ENCODE measurements at regions not wholly inside any gene's neighbourhood (a gene's known extent, or its start where the extent isn't known, plus 50 kb on each side); places are given as distances from the start of the nearest gene placed in this dataset.
"Not testable (repeated sequence)": the region's sequence is repeated elsewhere in the genome, so short reads cannot be mapped to it uniquely, and the experiment has no call there.

GRCh38 chr5:135737701-135738563 lies 96.5 kb upstream of the SLC25A48 start:
- H3K9me3 ChIP-seq (ENCODE audit: control insufficient read depth, insufficient read depth, low read depth, low read length) = no peaks in the 10 kb centered on the region
- ChIA-PET CTCF (no interaction called here), POLR2A (no interaction called here)
- no peaks in the 10 kb centered on the region; the same call in 1 of the 2 replicates for H3K27me3 ChIP-seq (ENCODE audit: control insufficient read depth, insufficient read depth, low read length)
- DNase-seq (ENCODE audit: low read depth, low spot score) (no peak), ATAC-seq (no peak)
- H3K4me3 ChIP-seq (ENCODE audit: low read depth in 2 of 2, low read length in 2 of 2) = no peak overlapping the region
- no TSS peak for BruUV-seq (replicated peaks)
- H3K4me1 ChIP-seq (ENCODE audit: control insufficient read depth, insufficient read depth, low read length) = no peaks in the 10 kb centered on the region
- no peak overlapping the region for H3K27ac ChIP-seq (ENCODE audit: low read length)
- no peaks in the 10 kb centered on the region for H3K36me3 ChIP-seq (ENCODE audit: control insufficient read depth, insufficient read depth, low read length)
- in situ Hi-C loops (cut with HindIII; ENCODE audit: low pct_unique_long_range_greater_than_20kb, low sequenced_read_pairs) (no loop called here), intact Hi-C loops (cut with micrococcal nuclease; ENCODE audit: unreplicated experiment) (no loop called here)
- no peak for TF ChIP-seq CTCF (IDR thresholded peaks at IDR 0.05)
- TF ChIP-seq POLR2AphosphoS5 (IDR thresholded peaks at IDR 0.05; ENCODE audit: low read depth, low read length) = no peak
- TF ChIP-seq SIN3A (IDR thresholded peaks at IDR 0.05; ENCODE audit: borderline replicate concordance, insufficient read depth, low read depth, low read length) = no peak

GRCh38 chr5:135736952-135737351 lies 97.5 kb upstream of the SLC25A48 start:
- H3K27me3 ChIP-seq (ENCODE audit: control insufficient read depth, insufficient read depth, low read length); intact Hi-C loops (cut with micrococcal nuclease; ENCODE audit: unreplicated experiment); H3K4me1 ChIP-seq (ENCODE audit: control insufficient read depth, insufficient read depth, low read length); POLR2A ChIA-PET; in situ Hi-C loops (cut with HindIII; ENCODE audit: low pct_unique_long_range_greater_than_20kb, low sequenced_read_pairs); H3K4me3 ChIP-seq (ENCODE audit: low read depth in 2 of 2, low read length in 2 of 2); CTCF ChIA-PET; H3K36me3 ChIP-seq (ENCODE audit: control insufficient read depth, insufficient read depth, low read length); ATAC-seq; H3K9me3 ChIP-seq (ENCODE audit: control insufficient read depth, insufficient read depth, low read depth, low read length); BruUV-seq (replicated peaks); DNase-seq (ENCODE audit: low read depth, low spot score); H3K27ac ChIP-seq (ENCODE audit: low read length): not testable (repeated sequence)

- CTCF ChIA-PET = no interaction called here
- TF ChIP-seq POLR2AphosphoS5 (IDR thresholded peaks at IDR 0.05; ENCODE audit: low read depth, low read length) = no peak
- no peak for TF ChIP-seq CTCF (IDR thresholded peaks at IDR 0.05)
- TF ChIP-seq SIN3A (IDR thresholded peaks at IDR 0.05; ENCODE audit: borderline replicate concordance, insufficient read depth, low read depth, low read length) = no peak
- no peak for TF ChIP-seq REST (IDR thresholded peaks at IDR 0.05; ENCODE audit: insufficient read depth in 1 of 2, low read depth in 2 of 2, low read length in 1 of 2)
- TF ChIP-seq TCF7L2 (IDR thresholded peaks at IDR 0.05; ENCODE audit: low read depth, low read length) = no peak
- Histone ChIP-seq H3K4me1 (ENCODE audit: control insufficient read depth, insufficient read depth, low read length) (no peaks in the 10 kb centered on the region), H3K27ac (ENCODE audit: low read length) (no peak overlapping the region), H3K9me3 (ENCODE audit: control insufficient read depth, insufficient read depth, low read depth, low read length) (no peaks in the 10 kb centered on the region), H3K36me3 (ENCODE audit: control insufficient read depth, insufficient read depth, low read length) (no peaks in the 10 kb centered on the region), H3K4me3 (ENCODE audit: low read depth in 2 of 2, low read length in 2 of 2) (no peak overlapping the region), H3K27me3 (ENCODE audit: control insufficient read depth, insufficient read depth, low read length) (no peaks in the 10 kb centered on the region; the same call in 1 of the 2 replicates)
- intact Hi-C loops (cut with micrococcal nuclease; ENCODE audit: unreplicated experiment) = no loop called here
- ATAC-seq (no peak), DNase-seq (ENCODE audit: low read depth, low spot score) (no peak)
- POLR2A ChIA-PET = no interaction called here
- in situ Hi-C loops (cut with HindIII; ENCODE audit: low pct_unique_long_range_greater_than_20kb, low sequenced_read_pairs) = no loop called here
- BruUV-seq (replicated peaks) = no TSS peak
Observed at GRCh38 chr5:135735831-135736230, 98.6 kb upstream of the SLC25A48 start.

- CTCF ChIA-PET; H3K27ac ChIP-seq (ENCODE audit: low read length); intact Hi-C loops (cut with micrococcal nuclease; ENCODE audit: unreplicated experiment); H3K9me3 ChIP-seq (ENCODE audit: control insufficient read depth, insufficient read depth, low read depth, low read length); H3K36me3 ChIP-seq (ENCODE audit: control insufficient read depth, insufficient read depth, low read length); DNase-seq (ENCODE audit: low read depth, low spot score); H3K4me3 ChIP-seq (ENCODE audit: low read depth in 2 of 2, low read length in 2 of 2); POLR2A ChIA-PET; H3K27me3 ChIP-seq (ENCODE audit: control insufficient read depth, insufficient read depth, low read length); ATAC-seq; in situ Hi-C loops (cut with HindIII; ENCODE audit: low pct_unique_long_range_greater_than_20kb, low sequenced_read_pairs); BruUV-seq (replicated peaks); H3K4me1 ChIP-seq (ENCODE audit: control insufficient read depth, insufficient read depth, low read length): not testable (repeated sequence)
Observed at GRCh38 chr5:135734956-135735355, 99.5 kb upstream of the SLC25A48 start.

Measured in Panc1 (cell line).